NCI-H2029 (cell line): ENCODE measurements at regions not wholly inside any gene's neighbourhood (a gene's known extent, or its start where the extent isn't known, plus 50 kb on each side); places are given as distances from the start of the nearest gene placed in this dataset.

Source experiments
- DNase-seq: peaks from one replicate; lab custom pipeline; 2025; lab: John Stamatoyannopoulos, UW

DNA sequence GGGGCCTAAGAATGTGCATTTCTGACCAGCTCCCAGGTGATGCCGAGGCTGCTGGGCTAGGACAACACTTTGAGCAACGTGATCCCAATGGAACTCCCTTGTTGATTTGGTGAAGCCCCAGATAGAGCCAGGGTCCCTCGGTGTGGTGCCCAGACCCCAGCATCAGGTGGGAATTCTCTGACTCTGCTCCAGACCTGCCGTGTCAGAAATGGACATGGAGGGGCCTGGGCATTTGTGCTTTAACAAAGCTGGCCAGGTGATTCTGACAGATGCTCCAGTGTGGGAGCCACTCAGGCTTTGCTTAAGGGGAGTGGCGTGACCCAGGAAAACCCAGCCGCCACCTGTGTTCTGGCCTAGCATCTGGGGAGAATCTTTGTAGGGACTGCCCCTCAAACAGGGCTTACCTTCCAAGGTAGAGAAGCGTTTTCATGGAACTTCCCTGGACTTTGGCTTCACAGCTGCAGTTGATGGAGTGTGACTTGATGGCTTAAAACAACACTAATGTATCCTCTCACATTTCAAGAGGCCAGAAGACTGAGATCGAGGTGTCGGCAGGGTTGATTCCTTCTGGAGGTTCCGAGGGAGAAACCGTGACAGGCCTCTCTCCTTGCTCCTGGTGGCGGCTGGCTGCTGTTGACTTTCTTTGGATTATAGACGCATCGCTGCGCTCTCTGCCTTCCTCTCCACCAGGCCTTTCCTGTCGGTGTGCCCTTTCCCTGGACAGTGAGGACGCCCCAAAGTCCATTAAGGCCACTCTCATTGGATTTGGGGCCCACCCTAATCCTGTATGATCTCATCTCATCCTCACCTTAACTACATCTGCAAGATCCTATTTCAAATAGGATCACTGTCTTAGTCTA lies 57.0 kb upstream of the HDAC4 start:
- DNase-seq: no peak

DNA sequence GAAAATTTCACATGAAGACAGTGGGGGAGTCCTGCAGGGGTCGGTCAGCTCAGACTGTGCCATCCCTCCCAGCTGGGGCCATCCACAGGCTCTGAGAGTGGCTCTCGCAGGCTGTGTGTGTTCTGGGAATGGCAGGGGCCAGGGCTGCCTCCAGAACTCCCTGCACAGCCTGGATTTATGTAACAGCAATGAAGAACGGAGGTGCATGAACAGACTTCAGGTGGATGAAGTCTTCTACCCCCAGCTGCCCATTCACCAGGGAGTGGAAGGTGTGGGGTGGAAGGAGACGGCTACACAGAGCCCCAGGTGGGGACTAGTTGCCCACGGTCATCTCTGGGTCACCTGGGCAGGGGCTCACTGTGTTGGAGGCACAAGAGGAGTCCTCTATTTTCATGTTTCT lies 56.1 kb upstream of the HDAC4 start:
- no peak for DNase-seq

DNA sequence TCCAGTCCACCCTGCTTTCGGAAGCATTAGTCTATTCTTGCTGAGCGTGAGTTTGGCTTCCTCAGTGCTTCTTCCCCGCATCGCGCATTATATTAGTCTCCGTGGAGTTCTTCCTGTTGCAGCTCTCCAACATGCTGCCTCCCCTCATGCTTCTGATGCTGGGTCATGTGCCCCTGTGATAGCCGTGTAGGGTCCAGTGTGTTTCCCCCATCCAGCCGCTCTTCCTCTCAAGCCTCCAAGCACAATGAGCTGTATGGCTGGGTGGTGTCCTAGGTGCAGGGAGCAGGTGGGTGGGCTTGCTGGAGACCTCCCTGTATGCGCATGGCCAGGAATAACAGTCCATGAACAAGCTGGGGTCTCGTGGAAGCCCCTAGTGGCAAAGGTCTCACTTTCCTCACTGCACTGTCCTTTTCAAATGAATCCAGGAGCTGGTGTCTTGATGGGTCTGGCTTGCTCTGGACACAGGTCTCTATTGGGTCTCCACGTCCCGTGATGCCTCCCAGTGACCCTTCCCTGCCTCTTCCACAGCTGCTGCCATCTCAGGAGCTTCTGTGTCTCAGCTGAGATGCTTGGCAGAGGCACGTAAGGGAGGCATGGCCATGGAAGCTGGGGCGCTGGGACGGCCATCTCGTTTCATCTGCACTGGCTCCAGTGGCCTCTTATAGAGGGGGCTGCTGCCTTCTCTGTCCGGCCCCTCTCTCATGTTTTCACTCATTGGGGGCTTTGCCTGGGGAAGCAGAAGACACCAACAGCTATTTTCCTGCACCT lies 54.8 kb upstream of the HDAC4 start:
- DNase-seq: no peak

DNA sequence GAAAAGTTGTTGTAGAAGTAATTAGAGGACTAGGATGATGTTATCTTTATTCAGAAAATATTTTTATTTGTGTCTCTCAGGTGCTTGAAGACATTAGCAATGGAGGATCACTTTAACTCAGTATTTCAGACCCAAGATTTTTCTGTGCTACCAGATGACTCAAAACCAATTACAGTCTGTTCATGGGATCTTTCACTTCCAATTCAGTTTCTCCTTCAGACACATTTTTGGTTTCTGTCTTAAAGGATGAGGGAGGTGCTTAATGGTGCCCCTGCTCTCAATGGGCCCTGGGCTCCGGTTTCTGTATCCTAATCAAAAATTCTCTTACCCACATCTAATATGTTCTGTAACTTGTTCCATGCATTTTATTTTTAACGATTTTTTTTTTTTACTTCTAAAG lies 53.7 kb upstream of the HDAC4 start:
- DNase-seq: no peak
